HG02943 (cell line): ENCODE measurements at regions not wholly inside any gene's neighbourhood (a gene's known extent, or its start where the extent isn't known, plus 50 kb on each side); places are given as distances from the start of the nearest gene placed in this dataset.

Source experiments
- ATAC-seq: cut with Tn5 transposase; IDR thresholded peaks from one replicate; pipeline ENCODE4 v1.9.1; 2021; ENCODE audit warnings: mild to moderate bottlenecking, low read depth, moderate library complexity; ENCODE audit not compliant: unreplicated experiment

GRCh38 chr6:164025180-164025579 lies 610.7 kb downstream of the QKI start:
- no peak for ATAC-seq

GRCh38 chr6:164023535-164023934 lies 609.0 kb downstream of the QKI start:
- no peak for ATAC-seq

- no peak for ATAC-seq
Observed at GRCh38 chr6:164022632-164023031, 608.1 kb downstream of the QKI start.

- no peak for ATAC-seq
Observed at GRCh38 chr6:164021589-164022250, 607.2 kb downstream of the QKI start.

- no peak for ATAC-seq
Observed at GRCh38 chr6:164020142-164020541, 605.6 kb downstream of the QKI start.

GRCh38 chr6:164018133-164018532 lies 603.6 kb downstream of the QKI start:
- ATAC-seq = no peak

GRCh38 chr6:164016056-164016455 lies 601.5 kb downstream of the QKI start:
- ATAC-seq = no peak

- ATAC-seq = no peak
Observed at GRCh38 chr6:164015088-164015484, 600.6 kb downstream of the QKI start.

- ATAC-seq = no peak
Observed at GRCh38 chr6:164014346-164015087, 600.0 kb downstream of the QKI start.

- ATAC-seq = no peak
Observed at GRCh38 chr6:164013480-164014208, 599.1 kb downstream of the QKI start.

- no peak for ATAC-seq
Observed at GRCh38 chr6:164011321-164011720, 596.8 kb downstream of the QKI start.

- no peak for ATAC-seq
Observed at GRCh38 chr6:164010441-164011103, 596.1 kb downstream of the QKI start.

- ATAC-seq = no peak
Observed at GRCh38 chr6:164008902-164009301, 594.4 kb downstream of the QKI start.

GRCh38 chr6:164007881-164008280 lies 593.4 kb downstream of the QKI start:
- no peak for ATAC-seq

GRCh38 chr6:164006459-164006858 lies 591.9 kb downstream of the QKI start:
- ATAC-seq = no peak

- no peak for ATAC-seq
Observed at GRCh38 chr6:164005004-164005711, 590.6 kb downstream of the QKI start.

GRCh38 chr6:164000276-164000675 lies 585.8 kb downstream of the QKI start:
- no peak for ATAC-seq

GRCh38 chr6:163999475-164000125 lies 585.1 kb downstream of the QKI start:
- ATAC-seq = no peak

- no peak for ATAC-seq
Observed at GRCh38 chr6:163998496-163998895, 584.0 kb downstream of the QKI start.

- no peak for ATAC-seq
Observed at GRCh38 chr6:163996491-163996890, 582.0 kb downstream of the QKI start.
